Stimulated activated CD8-positive, alpha-beta memory T cell treated with anti-CD3 and anti-CD28 coated beads, Interleukin-4, amount 100 ng/mL, for 24 hours (primary cell): ENCODE measurements at regions not wholly inside any gene's neighbourhood (a gene's known extent, or its start where the extent isn't known, plus 50 kb on each side); places are given as distances from the start of the nearest gene placed in this dataset.
"Not testable (repeated sequence)": the region's sequence is repeated elsewhere in the genome, so short reads cannot be mapped to it uniquely, and the experiment has no call there.

ENCODE experiments used
- DNase-seq: peaks from one replicate; pipeline ENCODE4 v3.0.0-alpha.2; 2020; ENCODE audit warnings: low read depth

- no peak for DNase-seq
Observed at GRCh38 chr13:50156561-50157127, 141.4 kb downstream of the KCNRG start.

DNA sequence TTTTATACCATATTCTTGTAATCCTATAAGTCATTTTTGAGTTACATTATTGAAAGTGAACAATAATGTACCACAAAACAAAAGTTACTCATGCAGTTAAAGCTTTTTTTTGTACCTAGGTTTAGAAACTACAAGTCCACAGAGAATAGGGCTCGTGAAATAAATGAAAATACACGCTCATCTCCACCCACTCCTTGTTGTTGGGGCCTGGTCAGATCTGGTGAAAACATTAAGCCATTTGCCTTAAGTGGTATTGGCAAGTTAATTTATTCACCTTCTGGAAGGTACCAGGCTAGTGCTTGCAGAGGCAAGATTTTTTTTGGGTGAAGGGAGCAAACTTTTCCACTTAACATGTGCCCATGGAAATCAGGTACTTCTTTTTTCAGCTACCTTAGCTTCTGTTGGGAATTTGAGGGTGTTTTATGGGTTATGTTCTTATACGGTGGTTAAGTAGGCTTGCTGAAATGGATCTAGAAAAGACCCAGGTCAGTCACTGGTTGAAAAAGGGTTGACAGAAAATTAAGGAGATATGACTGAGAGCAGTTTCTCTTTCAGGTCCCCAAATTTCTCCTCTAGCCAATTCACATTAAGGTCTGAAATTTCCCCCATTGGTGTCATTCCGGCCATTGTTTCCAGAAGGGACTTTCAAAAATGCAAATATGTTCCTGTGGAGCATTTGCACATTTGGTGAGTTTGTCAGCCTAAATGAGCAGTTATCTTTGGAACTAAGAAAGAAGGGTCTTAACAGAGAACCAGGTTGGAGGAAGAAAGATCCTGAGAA, 143.3 kb downstream of the KCNRG start:
- DNase-seq: no peak

GRCh38 chr13:50159607-50160006, 144.4 kb downstream of the KCNRG start:
- no peak for DNase-seq

DNA sequence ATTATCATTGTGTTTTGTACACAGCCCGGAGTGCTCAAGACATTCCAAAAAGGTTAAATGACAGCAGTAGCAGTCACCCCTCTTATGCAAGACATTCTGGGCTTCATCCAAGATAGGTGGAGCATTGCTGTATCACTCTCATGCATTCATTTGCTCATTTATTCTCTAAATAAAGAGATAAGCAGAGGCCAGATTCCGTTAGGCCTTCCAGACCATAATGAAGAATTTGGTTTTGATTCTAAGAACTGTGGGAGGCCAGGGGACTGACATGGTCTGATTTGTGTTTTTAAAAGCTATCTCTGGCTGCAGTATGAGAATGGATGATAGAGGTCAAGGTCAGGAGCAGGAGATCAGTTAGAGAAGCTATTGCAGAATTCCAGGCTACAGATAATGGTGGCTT, 145.8 kb downstream of the KCNRG start:
- DNase-seq: no peak

DNA sequence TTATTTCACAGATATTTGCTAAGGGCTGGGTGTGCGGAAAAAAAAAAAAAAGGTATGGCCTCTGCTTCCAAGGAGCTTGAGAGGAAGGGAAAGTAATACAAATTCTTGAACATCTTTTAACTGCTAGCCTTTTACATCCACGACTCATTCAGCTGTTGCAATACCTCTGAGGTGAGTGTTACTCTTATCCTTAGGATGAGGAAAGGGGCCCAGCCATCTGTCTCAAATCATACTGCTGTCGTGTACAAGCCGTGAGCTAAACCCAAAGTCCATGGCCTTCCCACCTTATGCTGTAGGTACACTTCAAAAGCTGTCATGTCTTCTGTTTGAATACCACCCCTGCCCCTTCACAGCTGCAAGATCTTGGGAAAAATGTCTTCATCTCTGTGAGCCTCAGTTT, 146.8 kb downstream of the KCNRG start:
- no peak for DNase-seq

- DNase-seq: no peak
Observed at GRCh38 chr13:50162567-50162966, 147.3 kb downstream of the KCNRG start.

DNA sequence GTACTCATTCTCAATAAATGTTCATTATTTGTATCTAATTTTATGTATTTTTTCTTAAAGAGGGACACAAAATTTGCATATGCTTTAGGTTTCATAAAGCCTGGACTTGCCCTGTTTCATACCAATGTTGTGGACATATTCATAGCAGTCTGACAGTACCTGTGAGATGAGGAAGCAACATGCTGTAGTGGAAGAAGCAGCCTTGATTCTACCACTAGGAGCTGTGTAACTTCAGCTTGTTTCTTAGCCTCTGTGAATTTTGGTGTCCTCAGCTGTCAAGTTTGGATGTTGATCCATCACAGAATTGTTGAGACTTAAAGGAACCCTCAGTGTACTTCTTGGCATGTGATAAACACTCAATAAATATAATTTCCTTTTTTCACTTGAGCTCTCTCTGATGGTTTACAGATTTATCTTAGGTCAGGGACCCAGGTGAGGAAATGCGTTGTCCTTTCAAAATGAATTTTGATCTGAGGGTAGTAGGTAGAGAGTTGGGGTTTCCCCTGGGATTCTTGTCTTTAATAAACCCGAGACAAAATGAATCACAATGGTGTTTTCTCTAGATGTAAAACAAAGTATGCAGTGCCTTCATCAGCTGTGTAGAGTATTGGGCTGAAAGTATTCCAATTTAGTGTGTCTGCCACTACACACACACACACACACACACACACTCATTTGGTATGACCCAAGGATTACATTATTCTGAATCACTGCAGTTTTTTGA, 152.1 kb downstream of the KCNRG start:
- no peak for DNase-seq

- no peak for DNase-seq
Observed at GRCh38 chr13:50167967-50168366, 152.7 kb downstream of the KCNRG start.

DNA sequence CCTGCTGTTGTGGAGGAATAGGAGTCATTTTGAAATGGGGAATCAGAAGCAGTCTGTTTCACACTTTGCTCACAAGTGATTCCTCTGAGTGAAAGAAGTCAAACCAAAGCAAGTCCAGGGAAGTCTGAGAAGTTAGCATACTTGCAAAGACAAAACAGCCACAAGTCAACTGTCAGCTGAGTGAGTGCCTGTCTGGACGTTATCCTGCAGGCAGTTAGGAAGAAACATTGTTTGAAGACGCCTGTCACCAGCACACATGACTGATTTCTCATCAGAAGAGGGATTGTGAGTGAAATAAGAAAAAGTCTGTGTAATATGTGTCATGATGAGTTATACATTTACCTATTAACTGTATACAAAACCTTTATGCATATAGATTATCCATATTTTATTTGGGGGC, 153.5 kb downstream of the KCNRG start:
- DNase-seq: no peak

- DNase-seq: no peak
Observed at GRCh38 chr13:50170447-50171037, 155.3 kb downstream of the KCNRG start.

GRCh38 chr13:50171590-50172282, 156.5 kb downstream of the KCNRG start:
- DNase-seq: no peak

GRCh38 chr13:50173045-50173444, 157.8 kb downstream of the KCNRG start:
- not testable (repeated sequence) for DNase-seq

DNA sequence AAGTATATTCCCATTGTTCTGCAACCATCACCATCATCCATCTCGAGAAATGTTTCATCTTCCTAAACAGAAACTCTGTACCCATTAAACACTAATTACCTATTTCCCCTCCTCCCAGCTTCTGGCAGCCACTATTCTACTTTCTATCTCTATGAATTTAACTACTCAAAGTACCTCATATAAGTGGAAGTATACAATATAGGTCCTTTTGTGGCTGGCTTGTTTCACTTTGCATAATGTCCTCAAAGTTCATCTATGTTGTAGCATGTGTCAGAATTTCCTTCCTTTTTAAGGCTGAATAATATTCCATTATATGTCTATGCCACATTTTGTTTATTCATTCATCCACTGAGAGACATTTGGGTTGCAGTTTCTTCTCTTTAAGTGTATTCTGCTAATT, 159.4 kb downstream of the KCNRG start:
- DNase-seq: no peak

DNA sequence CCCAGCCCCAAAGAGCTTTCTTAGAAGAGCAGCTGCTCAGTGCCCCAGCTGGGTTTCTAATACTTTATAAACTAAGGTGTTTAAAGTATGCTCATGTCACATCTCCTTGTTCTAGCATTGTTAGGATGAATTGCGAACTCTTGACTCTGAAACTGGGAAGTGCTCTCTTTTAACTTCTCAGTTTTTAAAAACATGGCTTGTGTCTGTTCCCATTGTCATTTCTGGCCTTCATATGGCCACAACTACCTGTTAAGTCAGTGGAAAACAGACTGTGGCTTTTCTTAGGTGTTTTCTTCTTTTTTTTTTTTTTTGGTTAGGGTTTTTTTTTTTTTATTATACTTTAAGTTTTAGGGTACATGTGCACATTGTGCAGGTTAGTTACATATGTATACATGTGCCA, 164.7 kb downstream of the KCNRG start:
- no peak for DNase-seq

- DNase-seq: not testable (repeated sequence)
Observed at GRCh38 chr13:50185769-50186763, 170.8 kb downstream of the KCNRG start.

DNA sequence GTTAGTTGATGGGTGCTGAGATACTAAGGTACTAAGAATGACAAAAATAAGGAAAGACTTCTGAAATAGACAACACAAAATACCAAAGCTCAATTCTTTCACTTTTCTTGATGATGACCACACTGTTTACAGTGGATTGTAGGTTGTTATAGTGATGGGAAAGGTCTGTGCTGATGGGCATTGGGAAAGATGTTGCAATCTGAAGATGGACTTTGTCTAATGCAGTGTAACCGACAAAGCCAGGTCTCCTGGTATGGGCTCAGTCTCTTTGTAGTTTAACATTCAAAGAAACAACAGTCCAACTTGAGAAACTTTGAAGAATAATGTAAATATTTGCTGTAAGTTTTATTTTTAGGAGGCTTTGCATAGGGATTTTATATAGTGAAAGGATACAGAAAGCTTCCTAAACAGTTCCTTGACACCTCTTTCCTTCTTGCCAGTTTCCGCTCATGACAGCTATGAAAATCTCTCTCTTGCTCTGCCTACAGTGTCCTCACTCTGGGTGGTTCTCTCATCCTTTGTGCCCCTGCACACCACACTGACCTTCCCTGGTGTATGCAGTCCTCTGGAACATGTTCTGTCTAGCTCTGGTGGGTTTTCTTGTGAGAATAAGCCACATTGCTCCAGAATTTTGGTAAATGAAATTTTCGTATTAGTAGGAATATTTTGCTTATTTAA, 172.2 kb downstream of the KCNRG start:
- DNase-seq: no peak

GRCh38 chr13:50188696-50189095, 173.5 kb downstream of the KCNRG start:
- DNase-seq: no peak

GRCh38 chr13:50189450-50189849, 174.2 kb downstream of the KCNRG start:
- DNase-seq: no peak

GRCh38 chr13:50191004-50191403, 175.8 kb downstream of the KCNRG start:
- DNase-seq: no peak

DNA sequence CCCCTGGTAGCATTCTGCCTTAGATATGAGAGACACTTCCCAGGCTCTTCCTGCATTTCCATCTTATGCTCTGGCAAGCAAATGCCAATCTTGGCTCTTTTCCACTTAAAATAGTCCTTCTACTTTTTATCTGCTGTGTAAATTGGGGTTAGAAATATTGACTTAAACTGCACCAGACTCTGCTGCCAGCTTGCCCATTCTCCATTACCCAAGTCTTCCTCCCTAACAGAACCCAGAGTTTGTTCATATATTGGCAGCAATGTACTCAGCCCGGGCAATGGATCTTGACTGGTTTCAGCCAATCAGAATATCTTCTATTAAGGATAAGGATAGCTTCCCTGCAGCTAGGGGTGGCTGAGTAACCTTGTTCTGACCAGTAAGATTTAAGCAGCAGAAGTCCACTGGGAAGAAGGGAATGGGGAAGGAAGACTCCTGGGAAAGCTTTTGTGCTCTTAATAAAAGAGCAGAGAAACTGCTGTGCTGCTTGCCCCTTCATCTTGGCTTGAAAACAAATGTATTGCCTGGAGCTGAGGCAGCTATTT, 177.1 kb downstream of the KCNRG start:
- no peak for DNase-seq
